ENCODE measurements at regions not wholly inside any gene's neighbourhood (a gene's known extent, or its start where the extent isn't known, plus 50 kb on each side); places are given as distances from the start of the nearest gene placed in this dataset.

DNA sequence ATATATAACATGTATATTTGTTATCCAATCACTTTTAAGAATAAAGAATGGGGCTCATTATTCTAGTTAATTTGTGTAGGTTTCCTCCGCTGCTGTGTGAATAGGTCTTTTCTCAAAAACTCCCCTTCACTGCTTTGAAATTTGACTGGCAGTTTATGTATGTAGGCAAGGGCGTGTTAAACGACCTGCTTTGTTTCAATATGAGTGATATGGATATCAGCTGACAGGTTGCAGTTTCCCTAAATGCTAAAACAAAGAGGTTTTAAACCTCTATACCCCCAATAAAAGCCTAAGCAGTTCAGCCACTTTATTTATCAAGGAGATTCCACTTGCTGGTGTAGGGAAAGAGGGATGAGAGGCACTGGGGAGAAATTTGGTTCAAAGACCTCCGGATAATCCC, 159.6 kb downstream of the TMEM167A start:
- Mint-ChIP-seq H3K9me3 (peaks cover 21% of the 10 kb centered on the region), H3K27me3 (ENCODE audit: low read depth) (peaks cover 4% of the 10 kb centered on the region), H3K4me1 (peaks cover 17% of the 10 kb centered on the region), H3K4me3 (no peak overlapping the region), H3K36me3 (ENCODE audit: low read depth) (peaks cover 19% of the 10 kb centered on the region), H3K27ac (no peak overlapping the region)
- TF ChIP-seq, protein P1, sequence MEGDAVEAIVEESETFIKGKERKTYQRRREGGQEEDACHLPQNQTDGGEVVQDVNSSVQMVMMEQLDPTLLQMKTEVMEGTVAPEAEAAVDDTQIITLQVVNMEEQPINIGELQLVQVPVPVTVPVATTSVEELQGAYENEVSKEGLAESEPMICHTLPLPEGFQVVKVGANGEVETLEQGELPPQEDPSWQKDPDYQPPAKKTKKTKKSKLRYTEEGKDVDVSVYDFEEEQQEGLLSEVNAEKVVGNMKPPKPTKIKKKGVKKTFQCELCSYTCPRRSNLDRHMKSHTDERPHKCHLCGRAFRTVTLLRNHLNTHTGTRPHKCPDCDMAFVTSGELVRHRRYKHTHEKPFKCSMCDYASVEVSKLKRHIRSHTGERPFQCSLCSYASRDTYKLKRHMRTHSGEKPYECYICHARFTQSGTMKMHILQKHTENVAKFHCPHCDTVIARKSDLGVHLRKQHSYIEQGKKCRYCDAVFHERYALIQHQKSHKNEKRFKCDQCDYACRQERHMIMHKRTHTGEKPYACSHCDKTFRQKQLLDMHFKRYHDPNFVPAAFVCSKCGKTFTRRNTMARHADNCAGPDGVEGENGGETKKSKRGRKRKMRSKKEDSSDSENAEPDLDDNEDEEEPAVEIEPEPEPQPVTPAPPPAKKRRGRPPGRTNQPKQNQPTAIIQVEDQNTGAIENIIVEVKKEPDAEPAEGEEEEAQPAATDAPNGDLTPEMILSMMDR (IDR thresholded peaks at IDR 0.05; ENCODE audit: unreplicated experiment in 3 of 3): no peak

DNA sequence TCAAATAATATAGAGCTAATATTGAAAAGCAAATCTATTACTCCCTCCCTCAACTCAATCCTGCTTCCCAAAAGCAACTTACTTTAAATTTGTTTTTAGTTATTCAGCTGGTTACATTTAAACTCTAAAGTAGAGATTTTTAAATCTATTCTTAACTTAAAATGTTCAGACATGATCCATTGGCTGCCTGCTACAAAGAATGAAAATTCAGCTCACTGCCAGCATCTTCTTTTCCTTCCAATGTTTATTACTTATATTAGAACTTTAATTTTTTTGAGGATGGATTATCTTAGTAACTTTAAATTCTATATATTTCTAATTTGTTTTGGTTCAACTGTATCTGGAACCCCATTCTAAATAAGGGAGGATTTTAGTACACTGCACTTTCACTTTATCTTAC, 163.2 kb downstream of the TMEM167A start:
- peaks cover 21% of the 10 kb centered on the region for H3K9me3 Mint-ChIP-seq
- H3K27ac Mint-ChIP-seq: no peak overlapping the region
- H3K4me1 Mint-ChIP-seq: peaks cover 4% of the 10 kb centered on the region
- H3K4me3 Mint-ChIP-seq: no peak overlapping the region
- peaks cover 4% of the 10 kb centered on the region for H3K27me3 Mint-ChIP-seq (ENCODE audit: low read depth)
- TF ChIP-seq, protein P1 (IDR thresholded peaks at IDR 0.05; ENCODE audit: unreplicated experiment in 3 of 3): no peak
- H3K36me3 Mint-ChIP-seq (ENCODE audit: low read depth): peaks cover 19% of the 10 kb centered on the region

DNA sequence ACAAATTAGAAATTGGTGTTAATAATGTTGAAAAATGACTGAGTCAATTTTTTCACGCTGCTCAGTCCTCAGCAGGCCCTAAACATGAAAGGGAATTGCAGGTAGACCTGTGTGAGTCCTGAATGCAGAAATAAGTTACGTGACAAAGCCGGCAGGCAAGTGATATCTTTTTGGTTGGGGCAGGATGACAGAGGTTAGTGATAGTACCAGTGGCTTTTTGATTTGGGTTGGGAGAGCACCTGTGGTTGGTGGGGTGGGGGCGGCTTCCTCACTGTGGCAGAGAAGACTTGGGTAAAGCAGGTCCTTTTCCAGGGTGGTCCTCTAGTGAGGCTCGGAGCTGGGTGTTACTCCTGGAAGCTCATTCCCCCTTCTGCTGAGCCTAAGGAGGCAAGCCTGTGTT, 164.7 kb downstream of the TMEM167A start:
- Mint-ChIP-seq H3K27me3 (ENCODE audit: low read depth) (peaks cover 4% of the 10 kb centered on the region), H3K4me3 (no peak overlapping the region), H3K4me1 (peaks cover 8% of the 10 kb centered on the region), H3K9me3 (peaks cover 18% of the 10 kb centered on the region), H3K27ac (peak overlapping the region in 1 of 3 experiments; percentile 51), H3K36me3 (ENCODE audit: low read depth) (peaks cover 19% of the 10 kb centered on the region)
- TF ChIP-seq, protein P1 (IDR thresholded peaks at IDR 0.05; ENCODE audit: unreplicated experiment in 3 of 3): no peak

DNA sequence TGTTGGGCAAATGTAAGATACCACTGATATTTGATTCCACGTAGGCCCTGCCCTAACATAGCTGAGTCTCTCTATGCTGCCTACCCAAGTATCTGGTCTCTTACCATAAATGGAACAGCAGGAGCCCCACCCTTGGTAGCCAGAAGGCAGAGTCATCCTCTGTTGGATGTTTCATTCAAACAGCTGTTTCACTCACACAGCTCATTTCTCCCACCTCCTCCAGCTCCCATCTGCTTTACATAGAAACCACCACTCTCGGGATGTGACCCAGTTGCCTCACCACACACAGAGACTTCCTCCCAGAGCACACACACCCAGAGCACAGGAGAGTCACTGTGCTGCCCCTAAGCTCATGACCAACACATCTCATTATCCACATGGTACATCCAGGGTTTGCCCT, 165.3 kb downstream of the TMEM167A start:
- no peak overlapping the region for H3K4me3 Mint-ChIP-seq
- H3K27me3 Mint-ChIP-seq (ENCODE audit: low read depth): peaks cover under 1% of the 10 kb centered on the region
- H3K9me3 Mint-ChIP-seq: peaks cover 14% of the 10 kb centered on the region
- peaks cover 16% of the 10 kb centered on the region for H3K36me3 Mint-ChIP-seq (ENCODE audit: low read depth)
- TF ChIP-seq, protein P1 (IDR thresholded peaks at IDR 0.05; ENCODE audit: unreplicated experiment in 3 of 3): no peak
- H3K4me1 Mint-ChIP-seq: peaks cover 10% of the 10 kb centered on the region
- peak overlapping the region in 1 of 3 experiments; percentile 51 for H3K27ac Mint-ChIP-seq

GRCh38 chr5:82910905-82911304, 166.3 kb downstream of the TMEM167A start:
- no peaks in the 10 kb centered on the region for H3K27me3 Mint-ChIP-seq (ENCODE audit: low read depth)

DNA sequence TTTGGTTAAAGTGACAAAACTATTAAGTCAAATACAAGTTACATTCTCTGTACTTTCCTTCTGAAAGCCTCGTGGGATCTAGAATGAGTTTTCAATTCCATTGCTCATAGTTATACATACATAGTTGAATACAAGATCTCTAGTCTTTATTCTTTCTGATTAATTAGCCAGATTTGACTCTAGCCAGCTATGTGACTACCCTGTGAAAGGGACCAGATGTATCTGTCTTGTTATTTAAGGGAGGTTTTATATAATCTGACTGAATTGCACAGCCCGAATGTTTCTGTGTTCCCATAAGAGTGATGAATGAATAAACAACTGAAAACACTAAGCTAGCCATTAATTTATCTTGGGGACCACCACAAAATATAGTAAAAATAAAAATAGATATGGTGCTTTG, 166.7 kb downstream of the TMEM167A start:
- Mint-ChIP-seq H3K4me3 (no peak overlapping the region), H3K27ac (peak overlapping the region; percentile 68 to 73 (median 68)), H3K27me3 (ENCODE audit: low read depth) (no peaks in the 10 kb centered on the region), H3K36me3 (ENCODE audit: low read depth) (peaks cover 6% of the 10 kb centered on the region), H3K4me1 (peaks cover 19% of the 10 kb centered on the region), H3K9me3 (peaks cover 13% of the 10 kb centered on the region)
- TF ChIP-seq, protein P1 (IDR thresholded peaks at IDR 0.05; ENCODE audit: unreplicated experiment in 3 of 3): no peak

More at GRCh38 chr5:82910905-82911304, 166.3 kb downstream of the TMEM167A start:
- Mint-ChIP-seq H3K36me3 (ENCODE audit: low read depth) (peaks cover 10% of the 10 kb centered on the region), H3K4me1 (peaks cover 15% of the 10 kb centered on the region), H3K4me3 (no peak overlapping the region), H3K27ac (peak overlapping the region; percentile 35 to 73 (median 51)), H3K9me3 (peaks cover 12% of the 10 kb centered on the region)
- TF ChIP-seq, protein P1 (IDR thresholded peaks at IDR 0.05; ENCODE audit: unreplicated experiment in 3 of 3): no peak

All from nephron (organoid).